ENCODE measurements at regions not wholly inside any gene's neighbourhood (a gene's known extent, or its start where the extent isn't known, plus 50 kb on each side); places are given as distances from the start of the nearest gene placed in this dataset.

DNA sequence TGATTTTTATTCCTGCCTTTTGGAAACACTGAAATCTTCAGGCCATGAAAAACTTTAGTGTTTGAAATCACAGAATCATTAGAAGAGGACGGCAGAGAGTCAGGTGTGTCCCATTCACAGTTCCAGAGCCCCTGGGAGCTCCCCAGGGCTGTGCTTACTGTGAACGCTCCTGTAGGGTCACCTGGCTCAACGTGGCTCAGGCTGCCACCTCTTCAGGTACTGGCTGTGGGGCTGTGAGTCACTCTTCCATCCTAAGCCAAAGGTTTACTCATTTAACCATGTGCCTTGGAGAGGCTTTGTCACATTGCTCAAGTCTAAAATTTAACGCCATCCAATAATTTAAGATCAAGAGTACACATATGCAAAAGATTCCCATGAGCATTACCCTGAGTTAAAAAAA, 50.2 kb upstream of the FSTL4 start:
- TF ChIP-seq CTCF (IDR thresholded peaks at IDR 0.05) (no peak), POLR2A (IDR thresholded peaks at IDR 0.05; ENCODE audit: low read depth) (no peak), POLR2AphosphoS5 (IDR thresholded peaks at IDR 0.05) (no peak)
